Gastroesophageal sphincter (tissue), 3 donors: ENCODE measurements at regions not wholly inside any gene's neighbourhood (a gene's known extent, or its start where the extent isn't known, plus 50 kb on each side); places are given as distances from the start of the nearest gene placed in this dataset.

Experiments used
- CTCF ChIP-seq, 4 experiments: fragments of 200-600 bp in 2 of 4; fragments of 450-650 bp in 2 of 4; sonication (generic) in 1 of 4; IDR thresholded peaks; one replicate each; pipeline ENCODE4 v1.5.1; 2017 to 2019; ENCODE audit warnings: antibody characterized with exemption in 4 of 4, mild to moderate bottlenecking in 2 of 4, moderate library complexity in 2 of 4
- POLR2A ChIP-seq, 2 donors: fragments of 450-650 bp; IDR thresholded peaks; one replicate each; pipeline ENCODE4 v1.6.1; 2017; ENCODE audit warnings: antibody characterized with exemption in 2 of 2, mild to moderate bottlenecking in 2 of 2, moderate library complexity in 1 of 2

GRCh38 chr12:78340406-78340805, 509.7 kb downstream of the NAV3 start:
- TF ChIP-seq CTCF (IDR thresholded peaks at IDR 0.05) (no peak), POLR2A (IDR thresholded peaks at IDR 0.05) (no peak)
